Testis (tissue), 2 donors: ENCODE measurements at regions not wholly inside any gene's neighbourhood (a gene's known extent, or its start where the extent isn't known, plus 50 kb on each side); places are given as distances from the start of the nearest gene placed in this dataset.

ENCODE experiments used
- CTCF ChIP-seq, 3 experiments: fragments of 450-650 bp in 2 of 3; fragments of 200-600 bp in 1 of 3; sonication (generic) in 1 of 3; IDR thresholded peaks; one replicate each; pipeline ENCODE4 v1.5.1; 2016 to 2019; ENCODE audit warnings: antibody characterized with exemption in 3 of 3, mild to moderate bottlenecking in 2 of 3, moderate library complexity in 1 of 3
- POLR2A ChIP-seq: fragments of 450-650 bp; IDR thresholded peaks from one replicate; pipeline ENCODE4 v1.6.1; 2017; ENCODE audit warnings: antibody characterized with exemption, mild to moderate bottlenecking, moderate library complexity

- TF ChIP-seq CTCF (IDR thresholded peaks at IDR 0.05) (no peak), POLR2A (no peak)
Measured at GRCh38 chr16:75860326-75861053, 134.2 kb upstream of the CPHXL start.
